ENCODE measurements at regions not wholly inside any gene's neighbourhood (a gene's known extent, or its start where the extent isn't known, plus 50 kb on each side); places are given as distances from the start of the nearest gene placed in this dataset.
"Not testable (repeated sequence)": the region's sequence is repeated elsewhere in the genome, so short reads cannot be mapped to it uniquely, and the experiment has no call there.

DNA sequence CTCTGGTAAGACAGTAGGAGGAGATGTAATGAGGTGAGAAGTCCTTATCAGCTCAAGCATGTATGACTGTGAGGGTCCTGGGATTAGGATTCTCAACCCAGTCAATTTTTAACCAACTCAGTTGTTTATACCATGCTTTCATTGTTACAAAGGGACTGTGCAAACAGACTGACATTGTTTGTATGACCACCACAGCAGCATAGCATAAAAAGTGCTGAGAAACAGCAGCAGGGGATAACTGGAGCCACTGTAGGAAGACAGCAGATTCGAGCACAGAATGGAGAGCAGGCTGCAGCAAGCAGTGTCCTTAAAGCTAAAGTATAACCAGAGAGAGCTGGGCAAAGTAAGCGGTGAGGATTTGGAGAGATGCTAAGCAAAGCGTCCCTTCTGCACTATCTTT, 829.5 kb downstream of the REEP3 start:
- no peak for FAIRE-seq

DNA sequence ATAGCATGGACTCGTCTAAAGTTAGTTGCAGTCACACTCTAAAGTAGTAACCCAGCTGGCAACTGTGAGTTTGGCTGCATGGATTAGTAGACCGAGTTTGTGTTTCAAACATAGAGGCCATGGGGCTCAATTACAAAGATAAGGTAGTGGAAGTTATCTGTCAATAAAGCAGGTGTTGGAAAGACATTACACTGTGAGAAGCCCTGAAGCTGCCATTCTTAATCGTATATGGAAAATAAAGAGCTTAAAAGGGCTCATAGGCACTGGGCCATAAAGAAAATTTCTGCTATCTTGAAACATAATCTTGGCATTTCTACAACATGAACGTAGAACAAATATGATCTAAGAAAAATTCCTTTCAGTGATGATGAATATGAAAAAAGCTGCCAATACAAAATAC, 837.7 kb downstream of the REEP3 start:
- no peak for FAIRE-seq

DNA sequence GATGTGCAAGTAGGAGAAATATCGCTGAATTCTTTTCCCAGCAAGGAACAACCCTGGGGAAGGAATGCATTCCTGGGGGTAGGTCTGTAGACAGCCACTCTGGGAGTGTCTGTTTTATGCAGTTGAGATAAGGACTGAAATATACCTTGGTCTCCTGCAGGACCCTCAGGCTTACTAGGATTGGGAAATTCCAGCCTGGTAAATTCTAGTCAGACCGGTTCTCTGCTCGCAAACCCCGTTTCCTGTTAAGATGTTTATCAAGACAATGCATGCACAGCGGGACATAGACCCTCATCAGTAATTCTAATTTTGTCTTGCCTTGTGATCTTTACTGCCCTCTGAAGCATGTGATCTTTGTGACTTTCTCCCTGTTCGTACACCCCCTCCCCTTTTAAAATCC, 839.0 kb downstream of the REEP3 start:
- FAIRE-seq, result not testable (repeated sequence)

DNA sequence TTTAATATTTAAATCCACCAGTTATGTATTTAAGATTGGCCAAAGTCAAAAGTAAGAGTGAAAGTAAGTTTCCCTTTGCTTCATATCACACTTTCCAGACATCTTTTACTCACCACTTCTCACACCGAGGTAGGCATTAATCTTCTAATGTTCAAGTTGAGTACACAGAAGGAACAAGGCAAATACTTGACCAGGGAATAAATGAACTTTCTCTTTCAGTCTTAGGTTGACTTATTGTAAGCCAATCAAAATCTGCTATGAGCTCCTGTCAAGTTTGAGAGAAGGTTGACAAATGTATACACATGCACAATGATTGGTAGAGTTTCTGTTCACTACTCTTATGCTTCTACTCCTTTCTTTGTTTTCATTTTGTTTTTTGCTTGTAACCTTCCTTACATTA, 842.5 kb downstream of the REEP3 start:
- FAIRE-seq, result no peak

DNA sequence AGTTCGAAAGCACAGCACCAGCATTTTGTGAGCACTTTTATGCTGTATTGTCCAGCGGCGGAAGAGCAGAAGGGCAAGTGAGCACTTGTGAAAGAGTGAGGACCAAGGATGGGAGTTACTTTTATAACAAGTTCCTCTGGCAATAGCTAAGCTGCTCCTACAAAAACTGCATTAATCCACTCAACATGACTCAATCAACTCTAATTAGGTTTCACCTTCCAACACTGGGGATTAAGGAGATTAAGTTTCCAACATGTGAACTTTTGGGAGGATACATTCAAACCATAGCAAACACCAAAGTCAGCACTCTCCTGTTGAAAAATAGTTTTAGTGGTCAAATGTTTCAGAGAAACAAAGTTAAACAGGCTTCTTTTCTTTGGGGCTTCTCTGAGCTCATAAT, 844.5 kb downstream of the REEP3 start:
- FAIRE-seq, result no peak

DNA sequence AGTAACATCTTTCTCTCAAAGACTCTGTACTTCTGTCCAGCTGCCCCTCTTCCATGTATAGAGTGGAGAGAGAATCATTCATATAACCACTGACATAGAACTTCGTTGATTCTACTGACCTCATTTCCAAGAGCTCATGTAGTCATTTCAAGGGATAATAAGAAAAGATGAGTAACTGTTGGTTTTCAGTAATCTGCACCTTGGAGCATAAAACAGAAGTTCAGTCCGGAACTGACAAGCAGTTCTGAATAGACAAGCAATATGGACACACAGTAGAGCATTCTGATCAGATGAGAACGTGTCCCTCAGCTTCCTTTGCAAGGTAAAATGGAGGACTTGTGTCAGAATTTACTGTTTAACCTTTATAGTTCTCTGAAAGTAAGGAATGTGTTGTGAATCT, 847.1 kb downstream of the REEP3 start:
- FAIRE-seq, result no peak

DNA sequence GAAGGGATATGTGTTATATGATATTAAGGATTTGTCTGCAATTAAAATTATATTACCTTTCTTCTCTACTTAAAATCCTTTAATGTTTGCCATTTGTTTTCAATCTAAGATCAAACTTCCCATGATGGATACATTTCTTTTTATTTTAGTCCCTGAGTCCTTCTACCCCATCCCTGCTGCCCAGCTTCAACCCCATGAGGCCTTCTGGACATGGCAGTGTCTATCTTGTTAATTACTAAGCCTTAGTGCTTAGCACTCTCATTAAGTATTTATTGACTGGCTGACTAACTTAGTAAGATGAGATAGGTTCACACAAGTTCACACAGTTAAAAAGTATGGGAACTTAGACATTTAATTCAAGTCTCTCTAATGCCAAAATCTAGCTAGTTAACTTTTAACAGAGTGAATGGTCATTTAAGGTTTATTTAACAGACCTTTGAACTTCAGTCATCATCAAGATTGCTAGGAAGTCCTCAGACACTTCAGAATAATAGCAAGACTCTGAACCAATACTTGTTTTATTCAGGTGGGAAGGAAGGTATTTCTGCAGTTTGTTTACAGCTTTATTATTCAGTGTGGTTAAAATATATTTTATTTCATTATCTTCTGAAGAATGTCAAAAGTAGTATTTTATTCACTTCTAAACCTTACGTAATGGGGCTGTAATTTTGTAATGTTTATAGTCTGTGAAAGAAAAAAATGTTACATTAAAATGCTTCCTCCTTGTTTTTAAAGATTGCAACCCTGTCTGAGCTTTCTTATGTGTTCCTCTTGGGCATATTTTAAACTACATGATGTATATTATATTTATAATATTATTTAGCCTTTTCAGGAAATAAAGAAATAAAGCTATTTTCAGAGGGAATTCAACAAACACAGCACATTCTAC, 848.9 kb downstream of the REEP3 start:
- peak; percentile 69 for FAIRE-seq

DNA sequence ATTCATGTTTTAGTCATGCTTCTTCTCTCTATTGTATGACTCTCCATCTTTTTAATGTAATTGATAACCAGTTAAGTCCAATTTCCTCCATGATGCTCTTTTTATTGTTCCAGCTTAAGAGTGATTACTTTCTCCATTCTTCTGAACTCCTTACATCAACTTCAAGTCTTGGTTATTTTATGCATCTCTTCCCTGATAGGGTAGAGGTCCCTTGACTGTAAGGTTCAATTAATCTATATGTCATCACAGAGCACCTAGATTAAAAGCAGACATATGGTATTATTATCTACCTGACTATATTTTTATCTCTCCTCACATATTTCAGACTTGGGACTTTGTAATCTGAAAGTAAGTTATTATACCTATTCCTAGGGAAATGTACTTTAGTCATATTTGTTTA, 853.1 kb downstream of the REEP3 start:
- FAIRE-seq, result no peak

DNA sequence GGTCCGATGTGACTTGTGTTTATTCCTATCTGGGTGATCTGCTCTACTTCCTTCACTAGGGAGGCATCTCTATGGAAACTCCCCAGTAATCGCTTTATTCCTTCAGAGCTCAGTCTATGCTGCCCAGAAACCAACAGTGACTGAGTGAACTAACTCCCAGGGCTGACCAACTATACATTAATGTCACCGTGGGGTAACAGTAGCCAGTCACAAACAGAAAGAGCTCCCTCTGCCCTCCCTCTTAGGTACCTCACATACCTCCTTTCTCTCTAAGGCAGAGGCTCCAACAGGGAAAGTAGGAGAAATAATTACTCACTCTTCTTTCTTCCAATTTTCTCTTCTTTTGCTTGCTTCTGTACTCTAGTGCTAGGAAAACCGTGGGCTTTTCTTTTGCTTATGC, 855.0 kb downstream of the REEP3 start:
- no peak for FAIRE-seq

DNA sequence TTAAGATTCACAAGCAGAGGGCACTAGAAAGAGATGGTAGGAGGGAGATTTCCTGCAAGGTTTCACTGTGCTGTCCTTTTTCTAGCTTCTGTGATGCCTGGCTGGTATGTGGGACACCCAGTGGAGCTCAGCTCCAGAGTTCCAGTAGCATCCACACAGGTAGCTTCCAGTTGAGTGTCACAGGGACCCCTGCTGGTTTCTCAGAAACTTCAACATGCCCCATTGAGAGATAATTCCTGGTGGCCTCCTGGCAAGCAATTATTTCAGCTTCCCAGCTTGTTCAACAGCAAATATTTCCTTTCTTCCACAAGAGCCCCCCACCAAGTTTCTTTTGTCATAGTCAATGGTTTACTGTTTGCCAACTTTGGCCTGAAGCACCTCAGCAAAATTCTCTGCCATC, 858.7 kb downstream of the REEP3 start:
- FAIRE-seq, result no peak

DNA sequence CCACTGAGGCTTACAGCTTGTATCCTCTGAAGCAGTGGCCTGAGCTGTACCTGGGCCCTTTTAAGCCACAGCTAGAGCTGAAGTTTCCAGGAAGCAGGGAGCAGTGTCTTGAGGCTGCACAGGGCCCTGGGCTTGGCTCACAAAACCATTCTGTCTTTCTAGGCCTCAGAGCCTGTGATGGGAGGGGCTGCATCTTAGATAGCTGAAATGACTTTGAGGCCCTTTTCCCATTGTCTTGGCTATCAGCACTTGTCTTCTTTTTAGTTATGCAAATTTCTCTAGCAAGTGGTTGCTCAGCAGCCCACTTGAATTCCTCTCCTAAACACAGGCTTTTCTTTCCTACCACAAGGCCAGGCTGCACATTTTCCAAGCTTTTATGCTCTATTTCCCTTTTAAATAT, 864.2 kb downstream of the REEP3 start:
- no peak for FAIRE-seq

DNA sequence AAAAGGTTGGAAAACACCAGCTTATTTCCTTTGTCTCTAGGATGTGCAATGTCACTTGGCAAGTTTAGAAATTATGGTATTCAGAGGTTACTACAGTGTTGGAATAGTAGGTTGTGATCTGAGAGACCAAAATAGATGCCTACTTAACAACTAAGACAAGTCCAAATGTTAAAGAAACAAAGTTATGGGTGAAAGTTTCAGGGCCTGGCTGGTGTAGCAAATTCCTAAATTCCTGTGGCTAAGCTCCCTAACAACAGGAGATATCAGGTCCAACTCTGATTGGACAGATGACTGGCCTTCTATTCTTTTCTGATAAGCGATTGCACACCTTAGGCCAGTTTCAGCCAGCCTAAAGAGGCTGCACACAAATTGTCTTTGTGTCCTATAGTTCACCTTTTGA, 873.5 kb downstream of the REEP3 start:
- FAIRE-seq, result no peak

DNA sequence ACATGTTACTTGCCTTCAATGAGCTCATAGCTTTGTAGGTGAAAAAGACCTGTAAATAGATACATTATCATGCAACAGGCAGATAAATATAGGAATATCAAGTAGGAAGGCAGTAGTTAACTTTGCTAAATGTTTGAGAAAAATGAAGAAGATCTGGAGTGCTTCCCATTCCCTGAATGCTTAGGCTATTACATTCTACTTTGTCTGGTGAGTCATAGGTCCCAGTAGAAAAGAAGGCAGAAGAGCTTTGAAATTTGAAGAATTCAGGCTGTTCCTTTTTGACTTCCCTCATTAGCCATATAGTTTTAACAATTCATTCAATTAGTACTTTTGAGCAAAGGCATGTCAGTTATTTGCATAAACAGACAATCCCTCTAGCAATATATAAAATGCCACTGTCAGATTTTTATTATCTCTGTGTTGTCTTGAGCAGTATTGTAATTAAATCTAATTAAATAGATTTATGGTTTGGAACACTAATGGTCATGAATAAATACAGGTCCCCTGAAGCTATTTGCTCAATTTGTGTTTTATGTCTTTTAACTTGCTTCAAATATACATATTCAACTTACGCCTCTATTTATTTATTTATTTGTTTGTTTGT, 875.0 kb downstream of the REEP3 start:
- no peak for FAIRE-seq

DNA sequence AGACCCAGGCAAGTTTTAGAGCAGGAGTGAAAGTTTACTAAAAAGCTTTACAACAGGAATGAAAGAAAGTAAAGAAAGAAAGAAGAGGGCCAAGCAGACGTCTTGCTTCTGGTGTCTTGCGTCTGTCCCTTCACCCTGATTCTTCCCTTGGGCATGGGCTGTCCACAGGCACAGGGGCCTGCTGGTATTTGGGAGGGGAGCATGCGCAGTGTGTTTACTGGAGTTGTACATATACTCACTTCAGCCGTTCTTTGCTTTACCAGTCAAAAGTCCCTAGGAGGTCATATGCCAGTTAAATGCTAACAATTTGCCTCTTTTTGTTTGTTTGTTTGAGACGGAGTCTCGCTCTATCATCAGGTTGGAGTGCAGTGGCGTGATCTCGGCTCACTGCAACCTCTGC, 875.9 kb downstream of the REEP3 start:
- FAIRE-seq, result no peak

DNA sequence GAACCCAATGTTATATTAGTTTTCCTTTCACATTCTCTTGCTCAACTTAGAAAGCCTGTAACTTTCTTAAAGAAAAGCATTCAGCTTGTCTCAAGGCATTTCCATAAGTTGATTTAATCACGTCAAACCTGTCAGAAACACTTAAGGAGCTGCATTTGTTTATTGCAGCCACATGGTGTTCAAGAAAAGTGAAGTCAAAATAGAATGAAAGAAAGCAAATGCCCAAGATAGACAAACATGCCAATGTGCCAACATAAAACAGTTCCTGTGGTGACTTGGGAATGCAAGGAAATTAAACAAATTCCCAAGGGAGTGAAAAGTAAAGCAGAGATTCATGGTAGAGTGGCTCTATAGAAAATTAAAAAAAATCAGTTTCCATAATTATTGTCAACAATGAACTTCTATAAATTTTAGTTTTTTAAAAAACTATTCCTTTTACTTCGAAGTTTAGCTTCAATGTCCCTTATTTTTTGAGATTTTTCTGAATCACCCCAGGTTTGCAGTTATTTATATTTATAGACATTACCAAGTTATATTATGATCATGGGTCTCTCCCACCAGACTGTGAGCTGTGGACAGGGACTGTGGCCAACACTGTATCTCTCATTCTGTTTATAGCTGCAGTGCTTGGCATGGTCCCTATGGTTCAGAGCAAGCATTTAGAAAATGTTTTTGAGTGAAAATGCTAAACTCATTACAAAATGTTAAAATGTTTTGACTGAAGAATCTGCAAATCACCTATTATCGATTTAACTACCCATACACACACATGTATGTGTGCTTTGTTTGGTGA, 887.4 kb downstream of the REEP3 start:
- no peak for FAIRE-seq

DNA sequence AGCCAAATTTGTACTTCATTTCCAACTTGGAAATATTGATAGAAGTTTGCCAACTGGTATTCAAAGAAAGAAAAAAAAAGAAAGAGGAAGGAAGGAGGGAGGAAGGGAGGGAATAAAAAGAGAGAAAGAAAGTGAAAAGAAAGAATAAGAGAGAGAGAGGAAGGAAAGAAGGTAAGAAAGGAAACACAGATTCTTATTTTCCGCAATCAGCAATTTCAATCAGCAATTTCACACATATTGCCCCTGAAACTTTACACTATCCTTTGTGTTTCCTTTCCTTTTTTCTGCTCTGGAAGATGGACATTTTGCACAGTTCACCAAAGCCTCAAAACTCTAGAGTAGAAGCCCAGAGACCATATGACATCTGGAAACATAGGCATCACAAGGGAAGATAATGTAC, 888.1 kb downstream of the REEP3 start:
- no peak for FAIRE-seq

DNA sequence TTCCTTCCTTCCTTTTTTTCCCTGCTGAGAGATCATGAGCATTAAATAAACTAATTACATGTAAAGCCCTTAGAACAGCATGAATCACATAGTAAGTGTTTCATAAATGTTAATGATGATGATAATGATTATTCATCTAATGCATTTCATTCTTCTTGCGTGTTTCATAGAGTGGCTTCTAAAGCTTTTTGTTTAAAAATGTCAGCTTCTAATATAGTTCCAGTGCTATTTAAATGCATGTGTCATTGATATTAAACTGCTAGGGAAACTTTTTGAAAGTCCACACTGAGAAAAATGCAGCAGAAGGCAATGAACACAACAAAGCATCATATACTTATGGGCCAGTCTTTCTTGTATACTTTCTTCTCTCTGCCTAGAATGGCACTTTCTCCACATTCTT, 894.8 kb downstream of the REEP3 start:
- FAIRE-seq, result no peak

DNA sequence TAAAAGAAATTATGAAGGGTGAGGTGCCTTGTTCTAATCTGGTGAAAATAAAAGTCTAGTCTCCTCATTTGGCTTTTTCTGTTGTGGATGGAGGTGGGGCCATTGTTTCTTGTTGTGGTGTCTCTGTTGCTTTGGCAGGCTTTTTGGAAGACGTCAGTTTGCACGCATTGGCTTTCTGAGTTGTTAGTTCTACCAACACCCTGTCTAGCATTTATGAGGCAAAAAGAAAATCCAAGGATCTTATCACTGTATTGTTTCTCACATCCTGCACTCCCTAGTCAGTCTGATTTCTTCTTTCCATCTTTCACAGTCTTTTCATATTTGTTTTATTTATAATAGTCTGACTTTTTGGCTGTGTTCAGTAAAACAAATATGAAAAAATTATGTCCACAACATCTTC, 898.3 kb downstream of the REEP3 start:
- no peak for FAIRE-seq

DNA sequence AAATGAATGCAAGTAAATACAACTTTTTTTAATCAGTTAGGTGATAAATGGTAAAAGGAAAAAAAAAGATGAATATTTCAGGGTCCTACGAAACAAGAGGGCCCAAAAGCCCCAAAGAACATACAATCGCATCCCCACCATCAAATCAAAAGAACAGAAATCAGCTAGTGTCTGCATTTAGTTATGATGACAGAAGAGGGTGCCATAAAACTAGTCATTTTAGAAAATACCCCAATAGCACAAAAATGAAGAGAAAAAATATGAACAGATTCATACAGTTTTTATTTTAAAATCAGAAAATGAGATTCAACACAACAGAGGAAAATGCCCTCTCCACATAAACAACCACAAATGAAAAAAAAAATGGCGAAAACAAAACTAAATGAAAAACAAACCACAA, 905.5 kb downstream of the REEP3 start:
- no peak for FAIRE-seq

DNA sequence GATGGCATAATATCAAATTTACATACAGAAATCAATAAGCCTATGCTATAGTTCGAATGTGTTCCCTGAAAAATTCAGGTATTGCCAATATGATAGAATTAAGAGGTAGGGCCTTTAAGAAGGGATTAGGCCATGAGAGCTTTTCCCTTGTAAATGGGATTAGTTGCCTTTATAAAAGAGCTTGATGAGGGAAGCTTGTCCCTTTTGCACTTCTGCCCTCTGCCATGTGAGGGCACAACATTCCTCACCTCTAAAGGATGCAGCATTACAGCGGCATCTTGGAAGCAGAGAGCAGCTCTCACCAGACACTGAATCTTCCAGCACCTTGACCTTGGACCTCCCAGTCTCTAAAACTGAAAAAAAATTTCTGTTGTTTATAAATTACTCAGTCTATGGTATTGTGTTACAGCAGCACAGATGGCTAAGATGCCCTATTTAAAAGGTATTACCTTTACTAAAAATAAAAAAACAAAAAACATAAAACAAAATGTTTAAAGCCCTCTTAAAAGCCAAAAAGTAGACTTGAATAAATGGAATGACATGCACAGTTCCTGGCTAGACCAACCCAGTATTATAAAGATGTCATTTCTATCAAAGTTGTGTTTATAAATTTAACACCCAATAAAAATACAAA, 909.6 kb downstream of the REEP3 start:
- no peak for FAIRE-seq

DNA sequence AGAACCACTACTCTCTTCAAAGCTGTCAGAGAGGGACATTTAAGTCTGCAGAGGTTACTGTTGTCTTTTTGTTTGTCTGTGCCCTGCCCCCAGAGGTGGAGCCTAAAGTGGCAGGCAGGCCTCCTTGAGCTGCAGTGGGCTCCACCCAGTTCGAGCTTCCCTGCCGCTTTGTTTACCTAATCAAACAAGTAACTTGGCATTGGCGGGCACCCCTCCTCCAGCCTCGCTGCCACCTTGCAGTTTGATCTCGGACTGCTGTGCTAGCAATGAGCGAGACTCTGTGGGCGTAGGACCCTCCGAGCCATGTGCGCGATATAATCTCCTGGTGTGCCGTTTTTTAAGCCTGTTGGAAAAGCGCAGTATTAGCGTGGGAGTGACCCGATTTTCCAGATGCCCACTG, 920.7 kb downstream of the REEP3 start:
- not testable (repeated sequence) for FAIRE-seq

DNA sequence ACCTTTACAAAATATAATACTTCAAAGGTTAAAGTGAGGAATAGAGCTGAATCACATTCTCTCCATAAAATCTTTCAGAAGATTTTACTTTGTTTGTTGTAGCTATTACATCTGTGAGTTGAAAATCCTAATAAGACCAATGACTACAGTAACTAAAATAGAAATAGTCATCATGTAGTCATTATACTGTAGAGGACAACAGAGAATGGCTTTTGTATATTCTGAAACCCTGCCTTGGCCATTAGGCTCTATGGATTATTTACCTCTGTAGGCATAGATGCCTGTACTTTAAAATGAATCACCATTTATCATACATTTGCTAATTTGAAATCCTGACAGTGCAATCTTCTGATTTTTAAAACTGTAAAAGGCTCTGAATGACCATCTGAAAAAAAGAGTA, 923.0 kb downstream of the REEP3 start:
- no peak for FAIRE-seq

DNA sequence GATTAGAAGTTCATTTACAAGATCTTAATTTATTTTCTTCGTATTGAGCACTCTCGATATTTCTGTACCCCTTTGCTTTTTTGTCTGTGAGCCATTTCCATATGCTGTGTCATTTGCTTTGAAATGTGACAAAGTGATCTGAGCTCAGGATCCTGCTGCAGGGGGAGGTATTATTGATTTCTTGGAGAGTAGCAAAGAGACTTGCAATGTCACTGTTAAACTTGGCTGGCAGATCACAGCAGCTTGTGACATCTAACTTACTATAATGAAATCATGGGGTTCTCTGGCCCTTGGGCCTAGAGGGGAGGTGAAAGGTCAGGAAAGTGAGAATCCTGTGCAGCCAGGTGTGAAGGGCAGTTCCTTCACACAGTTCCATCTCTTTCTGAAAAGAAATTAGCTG, 923.4 kb downstream of the REEP3 start:
- no peak for FAIRE-seq

Measured in islet of Langerhans (tissue), 1 donor.